HepG2 (cell line): ENCODE measurements at regions not wholly inside any gene's neighbourhood (a gene's known extent, or its start where the extent isn't known, plus 50 kb on each side); places are given as distances from the start of the nearest gene placed in this dataset.

Experiments used
- ATAC-seq: fragments of 200-7000 bp; cut with Tn5 transposase; 3 replicates; pipeline ENCODE4 v1.9.1; 2020; ENCODE audit warnings: mild to moderate bottlenecking, moderate library complexity
- BruUV-seq: library from RNA; stranded (reverse); fragments of 400-500 nt; replicated peaks from 2 replicates; lab custom pipeline; 2021; lab: Mats Ljungman, UMichigan
- CTCF ChIA-PET: fragments of 300-600 bp; formaldehyde crosslinking; extraction: SDS; loops from one replicate; lab custom pipeline; 2021; ENCODE audit warnings: low total read pairs, inconsistent platforms, low intra/inter-chr PET ratio; lab: Yijun Ruan, JAX
- POLR2A ChIA-PET: fragments of 350-600 bp; sonication (Branson Sonifier 250); formaldehyde crosslinking; loops from one replicate; lab custom pipeline; 2020; ENCODE audit warnings: antibody characterized with exemption, inconsistent platforms; lab: Yijun Ruan, JAX
- DNase-seq: peaks from one replicate; pipeline ENCODE4 v3.0.0-alpha.2; 2015; ENCODE audit warnings: low spot score
- FAIRE-seq: peaks from 3 replicates; lab custom pipeline; 2011; peaks lifted over from hg19 to GRCh38; lab: Jason Lieb, UNC
- H2AFZ ChIP-seq: one replicate; pipeline ENCODE4 v1.6.1; 2011; ENCODE audit warnings: low read length, inconsistent platforms
- H3K27ac ChIP-seq: fragments of 300-600 bp; 3 replicates; pipeline ENCODE4 v1.8.0; 2011; ENCODE audit warnings: mixed run types, mild to moderate bottlenecking, mixed read lengths, low read length, inconsistent platforms; ENCODE audit not compliant: insufficient read depth; ENCODE audit errors: extremely low read length
- H3K27me3 ChIP-seq, 2 experiments: fragments of 200-600 bp in 1 of 2; 2 replicates in 1 of 2; 3 replicates in 1 of 2; pipeline versions ENCODE4 v1.6.0 to v1.8.0; 2011; ENCODE audit warnings: low read length in 2 of 2, mild to moderate bottlenecking in 2 of 2, moderate library complexity in 2 of 2, inconsistent platforms in 1 of 2; ENCODE audit not compliant: insufficient read depth in 2 of 2, control insufficient read depth in 1 of 2
- H3K36me3 ChIP-seq, 2 experiments: fragments of 200-600 bp in 1 of 2; replicated peaks in 1 of 2; 2 replicates in 1 of 2; 3 replicates in 1 of 2; pipeline versions ENCODE4 v1.5.1 to v1.8.0; 2011; ENCODE audit warnings: low read length in 2 of 2, inconsistent platforms in 1 of 2; ENCODE audit not compliant: insufficient read depth in 2 of 2, control insufficient read depth in 1 of 2
- H3K4me1 ChIP-seq: 2 replicates; pipeline ENCODE4 v1.5.1; 2012; ENCODE audit warnings: low read length, inconsistent platforms; ENCODE audit not compliant: insufficient read depth
- H3K4me2 ChIP-seq: 2 replicates; pipeline ENCODE4 v1.6.0; 2011; ENCODE audit warnings: low read depth, low read length, inconsistent platforms
- H3K4me3 ChIP-seq, 3 experiments: fragments of 200-600 bp in 1 of 3; sonication (generic), shearing (Covaris generic) in 1 of 3; replicated peaks in 1 of 3; 2 replicates each; pipeline ENCODE4 v1.5.1; 2011 to 2016; ENCODE audit warnings: low read length in 3 of 3, inconsistent platforms in 2 of 3, low read depth in 2 of 3, mild to moderate bottlenecking in 2 of 3, control low read depth in 1 of 3, mixed read lengths in 1 of 3; ENCODE audit not compliant: insufficient read depth in 1 of 3
- H3K79me2 ChIP-seq: one replicate; pipeline ENCODE4 v1.6.1; 2011; ENCODE audit warnings: low read length, inconsistent platforms; ENCODE audit not compliant: insufficient read depth
- H3K9ac ChIP-seq: 2 replicates; pipeline ENCODE4 v1.6.0; 2011; ENCODE audit warnings: mild to moderate bottlenecking, low read depth, low read length, inconsistent platforms; ENCODE audit not compliant: insufficient read depth
- H3K9me3 ChIP-seq: 2 replicates; pipeline ENCODE4 v1.5.1; 2012; ENCODE audit warnings: mild to moderate bottlenecking, low read length
- H4K20me1 ChIP-seq: 2 replicates; pipeline ENCODE4 v1.6.0; 2011; ENCODE audit warnings: inconsistent platforms, mild to moderate bottlenecking, low read length, moderate library complexity; ENCODE audit not compliant: insufficient read depth
- GLI4 ChIP-seq: sonication (generic); formaldehyde crosslinking; IDR thresholded peaks from 2 replicates; pipeline ENCODE4 v1.5.1; 2020; ENCODE audit warnings: missing genetic modification reagents, mild to moderate bottlenecking, moderate library complexity, borderline replicate concordance
- JUND ChIP-seq: sonication (generic); formaldehyde crosslinking; IDR thresholded peaks from 2 replicates; pipeline ENCODE4 v1.8.0; 2022; ENCODE audit warnings: mild to moderate bottlenecking, missing genetic modification reagents
- SOX13 ChIP-seq, 3 experiments: fragments of 450-650 bp in 1 of 3; sonication (generic) in 1 of 3; formaldehyde crosslinking in 1 of 3; IDR thresholded peaks in 2 of 3; conservative IDR thresholded peaks in 1 of 3; 2 replicates each; pipeline versions ENCODE4 v1.5.0 to v1.6.1; 2016 to 2020; ENCODE audit warnings: antibody characterized with exemption in 1 of 3, mild to moderate bottlenecking in 1 of 3, missing compliant biosample characterization in 1 of 3, missing genetic modification reagents in 1 of 3, moderate library complexity in 1 of 3
- YEATS2 ChIP-seq: sonication (generic); formaldehyde crosslinking; IDR thresholded peaks from 2 replicates; pipeline ENCODE4 v1.4.0; 2020; ENCODE audit warnings: missing genetic modification reagents, borderline replicate concordance
- WGBS: methylation state at CpG from one replicate; pipeline ENCODE4 v1.1.6; 2017; ENCODE audit warnings: low lambda C conversion rate; 5-methylcytosine and 5-hydroxymethylcytosine counted together
- in situ Hi-C: cut with HindIII; loops from 2 replicates; pipeline ENCODE4 v1.10.0; 2017; ENCODE audit warnings: low pct_unique_long_range_greater_than_20kb; ENCODE audit not compliant: extremely low pct_ligation_motif_present
- intact Hi-C: fragments of 100-400 bp; cut with micrococcal nuclease; formaldehyde crosslinking; loops from one replicate; pipeline ENCODE4 v1.10.0; 2022; ENCODE audit not compliant: unreplicated experiment
- TF ChIP-seq, protein P1 (sequence below): sonication (generic); formaldehyde crosslinking; IDR thresholded peaks from 2 replicates; pipeline ENCODE4 v1.5.1; 2020; ENCODE audit warnings: mild to moderate bottlenecking, missing genetic modification reagents, moderate library complexity
- TF ChIP-seq, protein P2 (sequence below): sonication (generic); formaldehyde crosslinking; IDR thresholded peaks from 2 replicates; pipeline ENCODE4 v1.4.0; 2020; ENCODE audit warnings: missing genetic modification reagents
- TF ChIP-seq, protein P3 (sequence below): sonication (generic); formaldehyde crosslinking; IDR thresholded peaks from 2 replicates; pipeline ENCODE4 v1.4.0; 2020; ENCODE audit warnings: missing genetic modification reagents

DNA sequence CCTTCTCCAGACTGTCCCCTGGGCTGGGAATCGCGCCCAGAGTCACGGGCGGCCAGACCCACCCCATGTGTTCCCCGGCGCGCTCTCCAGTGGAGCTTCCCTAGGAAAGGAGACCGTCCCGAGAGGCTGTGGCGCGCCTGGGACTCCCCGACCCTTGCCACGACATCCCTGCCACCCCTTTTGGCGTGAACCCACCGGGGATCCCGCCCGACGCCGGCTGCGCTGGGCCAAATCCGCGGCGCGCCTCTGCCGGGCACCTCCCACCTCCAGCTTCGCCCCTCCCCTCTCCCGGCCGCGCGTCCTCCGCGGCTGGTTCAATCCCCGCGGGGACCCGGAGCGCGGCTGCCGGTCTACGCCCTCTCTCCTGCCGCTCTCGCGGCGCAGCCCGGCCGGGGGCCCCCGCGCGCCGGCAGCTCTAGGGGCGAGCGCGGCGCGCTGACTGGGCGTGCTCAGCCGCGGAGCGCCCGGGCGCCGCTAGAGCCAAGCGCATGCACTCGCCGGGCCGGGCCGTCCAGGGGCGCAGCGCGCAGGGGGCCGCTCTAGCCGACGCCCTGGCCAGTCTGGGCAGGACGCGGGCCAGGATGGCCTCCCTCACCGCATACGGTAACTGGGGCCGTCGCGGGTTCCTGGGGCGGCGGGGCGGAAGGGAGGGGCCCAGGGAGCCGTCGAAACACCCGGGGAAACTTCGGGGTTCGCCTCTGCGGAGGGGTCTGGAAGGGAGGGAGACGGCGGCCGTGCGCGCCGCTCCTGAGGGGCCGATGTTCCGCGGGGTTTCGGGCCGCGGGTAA lies 77.4 kb upstream of the ANO4 start (continued):
- TF ChIP-seq, protein P1, sequence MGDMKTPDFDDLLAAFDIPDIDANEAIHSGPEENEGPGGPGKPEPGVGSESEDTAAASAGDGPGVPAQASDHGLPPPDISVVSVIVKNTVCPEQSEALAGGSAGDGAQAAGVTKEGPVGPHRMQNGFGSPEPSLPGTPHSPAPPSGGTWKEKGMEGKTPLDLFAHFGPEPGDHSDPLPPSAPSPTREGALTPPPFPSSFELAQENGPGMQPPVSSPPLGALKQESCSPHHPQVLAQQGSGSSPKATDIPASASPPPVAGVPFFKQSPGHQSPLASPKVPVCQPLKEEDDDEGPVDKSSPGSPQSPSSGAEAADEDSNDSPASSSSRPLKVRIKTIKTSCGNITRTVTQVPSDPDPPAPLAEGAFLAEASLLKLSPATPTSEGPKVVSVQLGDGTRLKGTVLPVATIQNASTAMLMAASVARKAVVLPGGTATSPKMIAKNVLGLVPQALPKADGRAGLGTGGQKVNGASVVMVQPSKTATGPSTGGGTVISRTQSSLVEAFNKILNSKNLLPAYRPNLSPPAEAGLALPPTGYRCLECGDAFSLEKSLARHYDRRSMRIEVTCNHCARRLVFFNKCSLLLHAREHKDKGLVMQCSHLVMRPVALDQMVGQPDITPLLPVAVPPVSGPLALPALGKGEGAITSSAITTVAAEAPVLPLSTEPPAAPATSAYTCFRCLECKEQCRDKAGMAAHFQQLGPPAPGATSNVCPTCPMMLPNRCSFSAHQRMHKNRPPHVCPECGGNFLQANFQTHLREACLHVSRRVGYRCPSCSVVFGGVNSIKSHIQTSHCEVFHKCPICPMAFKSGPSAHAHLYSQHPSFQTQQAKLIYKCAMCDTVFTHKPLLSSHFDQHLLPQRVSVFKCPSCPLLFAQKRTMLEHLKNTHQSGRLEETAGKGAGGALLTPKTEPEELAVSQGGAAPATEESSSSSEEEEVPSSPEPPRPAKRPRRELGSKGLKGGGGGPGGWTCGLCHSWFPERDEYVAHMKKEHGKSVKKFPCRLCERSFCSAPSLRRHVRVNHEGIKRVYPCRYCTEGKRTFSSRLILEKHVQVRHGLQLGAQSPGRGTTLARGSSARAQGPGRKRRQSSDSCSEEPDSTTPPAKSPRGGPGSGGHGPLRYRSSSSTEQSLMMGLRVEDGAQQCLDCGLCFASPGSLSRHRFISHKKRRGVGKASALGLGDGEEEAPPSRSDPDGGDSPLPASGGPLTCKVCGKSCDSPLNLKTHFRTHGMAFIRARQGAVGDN (CRISPR knock-in tag), result peak; percentile 19; the same call in 1 of the 2 replicates
- TF ChIP-seq SOX13 (IDR thresholded peaks at IDR 0.05) (no peak), SOX13 (CRISPR knock-in tag; conservative IDR thresholded peaks at IDR 0.05 in 1 of 2, IDR thresholded peaks at IDR 0.05 in 1 of 2) (no peak)
- TF ChIP-seq, protein P2, sequence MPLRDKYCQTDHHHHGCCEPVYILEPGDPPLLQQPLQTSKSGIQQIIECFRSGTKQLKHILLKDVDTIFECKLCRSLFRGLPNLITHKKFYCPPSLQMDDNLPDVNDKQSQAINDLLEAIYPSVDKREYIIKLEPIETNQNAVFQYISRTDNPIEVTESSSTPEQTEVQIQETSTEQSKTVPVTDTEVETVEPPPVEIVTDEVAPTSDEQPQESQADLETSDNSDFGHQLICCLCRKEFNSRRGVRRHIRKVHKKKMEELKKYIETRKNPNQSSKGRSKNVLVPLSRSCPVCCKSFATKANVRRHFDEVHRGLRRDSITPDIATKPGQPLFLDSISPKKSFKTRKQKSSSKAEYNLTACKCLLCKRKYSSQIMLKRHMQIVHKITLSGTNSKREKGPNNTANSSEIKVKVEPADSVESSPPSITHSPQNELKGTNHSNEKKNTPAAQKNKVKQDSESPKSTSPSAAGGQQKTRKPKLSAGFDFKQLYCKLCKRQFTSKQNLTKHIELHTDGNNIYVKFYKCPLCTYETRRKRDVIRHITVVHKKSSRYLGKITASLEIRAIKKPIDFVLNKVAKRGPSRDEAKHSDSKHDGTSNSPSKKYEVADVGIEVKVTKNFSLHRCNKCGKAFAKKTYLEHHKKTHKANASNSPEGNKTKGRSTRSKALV (CRISPR knock-in tag), result peak; percentile 72

DNA sequence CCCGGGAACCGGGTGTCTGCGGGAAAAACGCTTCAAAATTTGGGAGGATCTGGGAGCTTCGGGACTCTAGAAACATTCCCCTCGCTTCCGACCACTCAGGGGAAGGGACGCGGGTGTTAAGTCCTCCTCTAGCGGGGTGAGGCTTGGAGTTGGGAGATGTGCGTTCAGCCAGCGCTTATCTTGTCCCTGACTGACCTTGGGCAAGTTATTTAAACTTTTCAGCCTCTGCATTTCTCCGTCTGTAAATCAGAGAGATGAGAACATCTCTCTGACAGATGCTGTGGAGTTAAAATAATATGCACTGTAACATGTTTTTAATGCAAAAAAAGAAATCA lies 76.9 kb upstream of the ANO4 start:
- H3K4me3 ChIP-seq, result peak overlapping the region in 1 of 3 experiments; percentile 46; a peak in 1 of 6 replicates
- H3K36me3 ChIP-seq, result no peaks in the 10 kb centered on the region
- CTCF ChIA-PET, result no interaction called here
- FAIRE-seq, result no peak
- BruUV-seq, result no TSS peak
- DNase-seq, result no peak
- H3K4me2 ChIP-seq, result peak overlapping the region; percentile 42; the same call in 1 of the 2 replicates
- no peaks in the 10 kb centered on the region for H3K9me3 ChIP-seq
- no peak overlapping the region for H3K9ac ChIP-seq
- H2AFZ ChIP-seq, result no peak overlapping the region
- no peak for ATAC-seq
- WGBS, result 6% methylated on average over 13 of the region's 13 CpGs
- no peaks in the 10 kb centered on the region for H3K79me2 ChIP-seq
- H3K4me1 ChIP-seq, result no peaks in the 10 kb centered on the region
- H4K20me1 ChIP-seq, result no peaks in the 10 kb centered on the region
- intact Hi-C loops, result no loop called here
- H3K27me3 ChIP-seq, result peaks cover 5 to 44% of the 10 kb centered on the region in 2 experiments; a peak in 3 of 5 replicates
- H3K27ac ChIP-seq, result no peak overlapping the region
- POLR2A ChIA-PET, result no interaction called here
- in situ Hi-C loops, result no loop called here
- TF ChIP-seq JUND (CRISPR knock-in tag) (no peak), GLI4 (CRISPR knock-in tag) (no peak), YEATS2 (CRISPR knock-in tag) (no peak)
- TF ChIP-seq, protein P3, sequence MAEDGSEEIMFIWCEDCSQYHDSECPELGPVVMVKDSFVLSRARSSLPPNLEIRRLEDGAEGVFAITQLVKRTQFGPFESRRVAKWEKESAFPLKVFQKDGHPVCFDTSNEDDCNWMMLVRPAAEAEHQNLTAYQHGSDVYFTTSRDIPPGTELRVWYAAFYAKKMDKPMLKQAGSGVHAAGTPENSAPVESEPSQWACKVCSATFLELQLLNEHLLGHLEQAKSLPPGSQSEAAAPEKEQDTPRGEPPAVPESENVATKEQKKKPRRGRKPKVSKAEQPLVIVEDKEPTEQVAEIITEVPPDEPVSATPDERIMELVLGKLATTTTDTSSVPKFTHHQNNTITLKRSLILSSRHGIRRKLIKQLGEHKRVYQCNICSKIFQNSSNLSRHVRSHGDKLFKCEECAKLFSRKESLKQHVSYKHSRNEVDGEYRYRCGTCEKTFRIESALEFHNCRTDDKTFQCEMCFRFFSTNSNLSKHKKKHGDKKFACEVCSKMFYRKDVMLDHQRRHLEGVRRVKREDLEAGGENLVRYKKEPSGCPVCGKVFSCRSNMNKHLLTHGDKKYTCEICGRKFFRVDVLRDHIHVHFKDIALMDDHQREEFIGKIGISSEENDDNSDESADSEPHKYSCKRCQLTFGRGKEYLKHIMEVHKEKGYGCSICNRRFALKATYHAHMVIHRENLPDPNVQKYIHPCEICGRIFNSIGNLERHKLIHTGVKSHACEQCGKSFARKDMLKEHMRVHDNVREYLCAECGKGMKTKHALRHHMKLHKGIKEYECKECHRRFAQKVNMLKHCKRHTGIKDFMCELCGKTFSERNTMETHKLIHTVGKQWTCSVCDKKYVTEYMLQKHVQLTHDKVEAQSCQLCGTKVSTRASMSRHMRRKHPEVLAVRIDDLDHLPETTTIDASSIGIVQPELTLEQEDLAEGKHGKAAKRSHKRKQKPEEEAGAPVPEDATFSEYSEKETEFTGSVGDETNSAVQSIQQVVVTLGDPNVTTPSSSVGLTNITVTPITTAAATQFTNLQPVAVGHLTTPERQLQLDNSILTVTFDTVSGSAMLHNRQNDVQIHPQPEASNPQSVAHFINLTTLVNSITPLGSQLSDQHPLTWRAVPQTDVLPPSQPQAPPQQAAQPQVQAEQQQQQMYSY (CRISPR knock-in tag), result no peak
